ENCODE measurements at regions not wholly inside any gene's neighbourhood (a gene's known extent, or its start where the extent isn't known, plus 50 kb on each side); places are given as distances from the start of the nearest gene placed in this dataset.

DNA sequence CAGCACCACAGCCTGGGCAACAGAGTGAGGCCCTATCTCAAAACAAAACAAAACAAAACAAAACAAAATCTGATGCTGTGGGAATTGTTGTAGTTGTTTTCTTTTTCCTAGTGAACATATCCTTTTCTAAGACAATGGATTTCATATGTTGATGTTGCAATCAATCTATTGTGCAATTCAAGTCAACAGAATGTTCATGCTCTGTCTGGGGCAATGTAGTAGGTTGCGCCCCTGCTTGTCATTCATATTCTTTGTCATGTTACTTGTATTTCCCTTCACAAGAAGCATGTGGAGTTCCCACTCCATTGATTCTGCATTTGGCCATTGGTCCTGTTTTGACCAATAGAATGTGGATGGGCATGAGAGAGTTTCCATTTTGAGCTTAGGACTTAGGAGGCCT, 223.9 kb downstream of the DUSP10 start:
- H3K9me3 ChIP-seq (replicated peaks) = no peaks in the 10 kb centered on the region
- no peaks in the 10 kb centered on the region for H3K36me3 ChIP-seq
- H3K4me3 ChIP-seq = no peak overlapping the region
- no peaks in the 10 kb centered on the region for H3K4me1 ChIP-seq
- TF ChIP-seq, protein P1, sequence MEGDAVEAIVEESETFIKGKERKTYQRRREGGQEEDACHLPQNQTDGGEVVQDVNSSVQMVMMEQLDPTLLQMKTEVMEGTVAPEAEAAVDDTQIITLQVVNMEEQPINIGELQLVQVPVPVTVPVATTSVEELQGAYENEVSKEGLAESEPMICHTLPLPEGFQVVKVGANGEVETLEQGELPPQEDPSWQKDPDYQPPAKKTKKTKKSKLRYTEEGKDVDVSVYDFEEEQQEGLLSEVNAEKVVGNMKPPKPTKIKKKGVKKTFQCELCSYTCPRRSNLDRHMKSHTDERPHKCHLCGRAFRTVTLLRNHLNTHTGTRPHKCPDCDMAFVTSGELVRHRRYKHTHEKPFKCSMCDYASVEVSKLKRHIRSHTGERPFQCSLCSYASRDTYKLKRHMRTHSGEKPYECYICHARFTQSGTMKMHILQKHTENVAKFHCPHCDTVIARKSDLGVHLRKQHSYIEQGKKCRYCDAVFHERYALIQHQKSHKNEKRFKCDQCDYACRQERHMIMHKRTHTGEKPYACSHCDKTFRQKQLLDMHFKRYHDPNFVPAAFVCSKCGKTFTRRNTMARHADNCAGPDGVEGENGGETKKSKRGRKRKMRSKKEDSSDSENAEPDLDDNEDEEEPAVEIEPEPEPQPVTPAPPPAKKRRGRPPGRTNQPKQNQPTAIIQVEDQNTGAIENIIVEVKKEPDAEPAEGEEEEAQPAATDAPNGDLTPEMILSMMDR (IDR thresholded peaks at IDR 0.05; ENCODE audit: borderline replicate concordance) = no peak
- intact Hi-C loops (cut with micrococcal nuclease) = no loop called here
- no peak for DNase-seq
- H3K27ac ChIP-seq (replicated peaks) = no peak overlapping the region
- H3K27me3 ChIP-seq (ENCODE audit: low read depth) = no peaks in the 10 kb centered on the region

DNA sequence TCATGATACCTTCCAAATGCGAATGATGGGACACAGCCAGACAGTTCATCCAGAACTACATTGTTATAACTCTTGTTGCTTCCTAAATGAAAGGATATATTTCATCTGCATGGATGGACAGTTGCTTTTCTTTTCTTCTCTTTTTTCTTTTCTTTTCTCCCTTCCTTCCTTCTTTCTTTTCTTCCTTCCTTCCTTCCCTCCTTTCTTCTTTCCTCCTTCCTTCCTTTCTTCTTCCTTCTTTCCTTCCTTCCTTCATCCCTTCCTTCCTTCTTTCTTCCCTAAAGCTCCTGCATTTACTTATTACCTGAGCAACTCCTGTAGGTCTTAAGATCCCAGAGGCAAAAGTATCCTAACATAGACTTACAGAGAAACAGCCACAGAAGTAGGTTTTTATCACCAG, 221.6 kb downstream of the DUSP10 start:
- H3K4me3 ChIP-seq = no peak overlapping the region
- TF ChIP-seq, protein P1 (IDR thresholded peaks at IDR 0.05; ENCODE audit: borderline replicate concordance) = no peak
- DNase-seq = no peak
- H3K9me3 ChIP-seq (replicated peaks) = no peaks in the 10 kb centered on the region
- no peak overlapping the region for H3K27ac ChIP-seq (replicated peaks)
- intact Hi-C loops (cut with micrococcal nuclease) = no loop called here
- H3K36me3 ChIP-seq = no peaks in the 10 kb centered on the region
- peaks cover 3% of the 10 kb centered on the region for H3K27me3 ChIP-seq (ENCODE audit: low read depth)
- no peaks in the 10 kb centered on the region for H3K4me1 ChIP-seq

DNA sequence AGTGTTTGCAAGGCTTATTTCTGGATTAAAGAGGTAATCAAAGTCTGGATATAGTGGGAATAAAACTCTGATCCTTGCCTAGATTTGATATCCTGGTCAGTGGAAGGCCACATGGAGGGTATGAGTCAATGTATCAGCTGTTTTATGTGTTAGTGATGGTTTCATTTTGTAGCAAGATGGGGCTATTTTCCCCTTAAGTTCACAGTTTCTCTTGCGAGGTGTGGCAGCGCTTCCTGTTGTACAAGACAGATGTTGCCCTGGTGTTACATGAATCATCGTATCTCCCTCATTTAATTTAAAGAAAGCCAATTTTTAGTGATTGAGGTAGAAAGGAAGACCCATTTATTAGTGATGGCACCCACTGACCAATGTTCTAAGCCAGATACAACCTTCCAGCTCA, 220.2 kb downstream of the DUSP10 start:
- DNase-seq = no peak
- no peak overlapping the region for H3K27ac ChIP-seq (replicated peaks)
- no peaks in the 10 kb centered on the region for H3K4me1 ChIP-seq
- no peak overlapping the region for H3K4me3 ChIP-seq
- TF ChIP-seq, protein P1 (IDR thresholded peaks at IDR 0.05; ENCODE audit: borderline replicate concordance) = no peak
- no peaks in the 10 kb centered on the region for H3K36me3 ChIP-seq
- intact Hi-C loops (cut with micrococcal nuclease) = no loop called here
- H3K9me3 ChIP-seq (replicated peaks) = no peaks in the 10 kb centered on the region
- peaks cover 6% of the 10 kb centered on the region for H3K27me3 ChIP-seq (ENCODE audit: low read depth)

DNA sequence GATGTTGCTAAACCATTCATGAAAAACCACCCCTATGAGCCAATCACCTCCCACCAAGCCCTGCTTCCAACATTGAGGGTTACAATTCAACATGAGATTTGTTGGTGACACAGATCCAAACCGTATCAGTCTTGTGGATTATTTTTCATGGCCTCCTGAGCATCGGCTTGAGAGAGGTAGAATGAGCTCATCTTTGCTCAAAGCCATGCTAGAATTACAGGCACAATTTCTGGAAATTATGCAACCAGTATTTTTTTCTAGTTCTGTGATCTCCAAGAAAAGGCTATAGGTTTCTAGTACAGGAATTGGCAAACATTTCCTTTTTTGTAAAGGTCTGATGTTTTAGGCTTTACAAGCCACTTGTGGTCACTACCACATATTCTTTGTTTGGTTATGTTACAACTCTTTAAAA, 219.4 kb downstream of the DUSP10 start:
- TF ChIP-seq, protein P1 (IDR thresholded peaks at IDR 0.05; ENCODE audit: borderline replicate concordance) = no peak
- Histone ChIP-seq H3K36me3 (no peaks in the 10 kb centered on the region), H3K4me1 (no peaks in the 10 kb centered on the region), H3K4me3 (no peak overlapping the region), H3K9me3 (replicated peaks) (no peaks in the 10 kb centered on the region), H3K27me3 (ENCODE audit: low read depth) (peaks cover 6% of the 10 kb centered on the region), H3K27ac (replicated peaks) (no peak overlapping the region)
- DNase-seq = no peak
- intact Hi-C loops (cut with micrococcal nuclease) = no loop called here

DNA sequence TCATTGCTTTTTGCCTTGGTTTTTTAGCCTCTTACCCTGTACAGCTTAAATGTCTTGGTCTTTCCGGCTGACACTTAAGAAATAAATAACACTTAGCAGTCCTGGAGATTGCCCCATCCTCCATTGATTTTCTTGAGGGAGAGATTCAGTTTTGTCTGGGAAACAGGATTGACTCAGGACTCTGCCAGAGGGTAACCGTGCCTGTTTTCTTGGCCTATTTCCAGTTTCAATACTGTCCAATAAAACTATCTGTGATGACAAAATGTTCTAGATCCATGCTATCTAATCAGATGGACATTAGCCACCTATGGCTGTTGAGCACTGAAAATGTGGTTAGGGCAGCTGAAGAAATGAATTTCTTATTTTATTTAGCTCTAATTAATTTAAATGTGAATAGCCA, 216.1 kb downstream of the DUSP10 start:
- H3K4me3 ChIP-seq = no peak overlapping the region
- H3K9me3 ChIP-seq (replicated peaks) = no peaks in the 10 kb centered on the region
- intact Hi-C loops (cut with micrococcal nuclease) = no loop called here
- TF ChIP-seq, protein P1 (IDR thresholded peaks at IDR 0.05; ENCODE audit: borderline replicate concordance) = no peak
- DNase-seq = no peak
- H3K27me3 ChIP-seq (ENCODE audit: low read depth) = peaks cover 9% of the 10 kb centered on the region
- no peak overlapping the region for H3K27ac ChIP-seq (replicated peaks)
- H3K4me1 ChIP-seq = no peaks in the 10 kb centered on the region
- no peaks in the 10 kb centered on the region for H3K36me3 ChIP-seq

DNA sequence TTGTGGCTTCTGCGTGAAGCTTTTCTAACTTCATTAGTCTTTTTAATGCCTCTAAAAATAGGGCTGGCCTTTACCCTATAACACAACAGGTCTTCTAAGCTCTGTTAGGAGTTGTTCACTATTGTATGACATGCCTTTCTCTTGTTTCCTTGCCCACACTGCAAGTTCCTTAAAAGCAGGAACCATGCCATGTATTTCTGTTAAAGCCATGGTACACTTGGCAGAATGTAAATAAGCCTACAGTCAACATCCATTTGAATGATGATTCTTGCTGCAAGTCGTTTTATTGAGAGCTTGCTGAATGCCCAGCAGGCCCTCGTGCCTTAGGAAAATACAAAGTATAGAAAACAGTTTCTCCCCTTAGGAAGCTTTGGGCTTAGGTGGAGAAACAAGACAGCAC, 214.6 kb downstream of the DUSP10 start:
- Histone ChIP-seq H3K4me1 (no peaks in the 10 kb centered on the region), H3K36me3 (no peaks in the 10 kb centered on the region), H3K27ac (replicated peaks) (no peak overlapping the region), H3K27me3 (ENCODE audit: low read depth) (peaks cover 20% of the 10 kb centered on the region), H3K4me3 (no peak overlapping the region), H3K9me3 (replicated peaks) (no peaks in the 10 kb centered on the region)
- TF ChIP-seq, protein P1 (IDR thresholded peaks at IDR 0.05; ENCODE audit: borderline replicate concordance) = no peak
- intact Hi-C loops (cut with micrococcal nuclease) = no loop called here
- no peak for DNase-seq
